ENCODE measurements at regions not wholly inside any gene's neighbourhood (a gene's known extent, or its start where the extent isn't known, plus 50 kb on each side); places are given as distances from the start of the nearest gene placed in this dataset.

DNA sequence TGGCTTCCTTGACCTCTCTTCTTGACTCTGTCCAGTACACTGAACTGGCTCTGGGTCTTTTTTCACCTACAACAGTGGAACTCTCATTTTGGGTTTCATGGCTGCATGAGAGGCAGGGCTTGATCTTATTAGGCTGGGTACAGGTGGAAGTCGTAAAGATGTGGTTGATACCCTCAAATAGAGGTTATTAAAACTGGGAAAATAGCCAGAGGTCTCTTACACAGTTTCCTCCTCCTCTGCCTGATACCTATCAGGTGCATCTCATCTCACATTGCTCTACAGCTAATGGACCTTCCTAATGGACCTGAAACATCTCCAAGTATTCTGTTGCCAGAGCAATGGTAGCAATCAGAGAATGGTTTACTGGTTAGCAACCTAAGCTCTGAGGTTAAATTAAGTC, 231.8 kb downstream of the ETAA1 start:
- TF ChIP-seq CTCF (IDR thresholded peaks at IDR 0.05) (no peak), POLR2A (IDR thresholded peaks at IDR 0.05) (no peak)

All from lower leg skin (tissue), 3 donors.